PC-3 (cell line): ENCODE measurements at regions not wholly inside any gene's neighbourhood (a gene's known extent, or its start where the extent isn't known, plus 50 kb on each side); places are given as distances from the start of the nearest gene placed in this dataset.

Source experiments
- CTCF ChIP-seq: fragments of 300-600 bp; sonication (generic); conservative IDR thresholded peaks from 2 replicates; pipeline ENCODE4 v1.5.1; 2017; ENCODE audit warnings: antibody characterized with exemption, low read depth, mild to moderate bottlenecking, low read length
- EZH2phosphoT487 ChIP-seq: fragments of 300-600 bp; sonication (generic); IDR thresholded peaks from 2 replicates; pipeline ENCODE4 v1.6.1; 2018; ENCODE audit warnings: mild to moderate bottlenecking, antibody characterized with exemption, low read length, borderline replicate concordance

- TF ChIP-seq CTCF: no peak
- TF ChIP-seq EZH2phosphoT487: no peak
Measured at GRCh38 chr6:105459864-105460263, 57.0 kb upstream of the PREP start.
